ENCODE measurements at regions not wholly inside any gene's neighbourhood (a gene's known extent, or its start where the extent isn't known, plus 50 kb on each side); places are given as distances from the start of the nearest gene placed in this dataset.

DNA sequence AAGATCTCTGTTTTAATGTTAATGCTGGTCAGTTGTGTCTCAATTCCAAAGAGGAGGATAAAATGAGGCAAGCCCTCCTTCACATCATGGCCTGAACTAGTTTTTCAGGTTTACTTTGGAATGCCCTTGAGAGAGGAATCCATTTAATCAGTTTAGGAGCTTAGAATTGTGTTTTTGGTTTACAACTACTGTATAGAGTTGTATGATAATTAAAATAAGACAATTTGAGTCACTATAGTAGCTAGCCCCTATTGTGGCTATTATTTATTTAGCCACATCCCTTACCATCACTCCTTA is 107.8 kb upstream of the PRLR start:
- no peak for TF ChIP-seq SOX5 (CRISPR knock-in tag; IDR thresholded peaks at IDR 0.05; ENCODE audit: borderline replicate concordance)
- TF ChIP-seq FOSL1 (CRISPR knock-in tag; IDR thresholded peaks at IDR 0.05; ENCODE audit: borderline replicate concordance), result no peak
- no peak for TF ChIP-seq ATRX (CRISPR knock-in tag; IDR thresholded peaks at IDR 0.05; ENCODE audit: borderline replicate concordance)
- TF ChIP-seq, protein P1, sequence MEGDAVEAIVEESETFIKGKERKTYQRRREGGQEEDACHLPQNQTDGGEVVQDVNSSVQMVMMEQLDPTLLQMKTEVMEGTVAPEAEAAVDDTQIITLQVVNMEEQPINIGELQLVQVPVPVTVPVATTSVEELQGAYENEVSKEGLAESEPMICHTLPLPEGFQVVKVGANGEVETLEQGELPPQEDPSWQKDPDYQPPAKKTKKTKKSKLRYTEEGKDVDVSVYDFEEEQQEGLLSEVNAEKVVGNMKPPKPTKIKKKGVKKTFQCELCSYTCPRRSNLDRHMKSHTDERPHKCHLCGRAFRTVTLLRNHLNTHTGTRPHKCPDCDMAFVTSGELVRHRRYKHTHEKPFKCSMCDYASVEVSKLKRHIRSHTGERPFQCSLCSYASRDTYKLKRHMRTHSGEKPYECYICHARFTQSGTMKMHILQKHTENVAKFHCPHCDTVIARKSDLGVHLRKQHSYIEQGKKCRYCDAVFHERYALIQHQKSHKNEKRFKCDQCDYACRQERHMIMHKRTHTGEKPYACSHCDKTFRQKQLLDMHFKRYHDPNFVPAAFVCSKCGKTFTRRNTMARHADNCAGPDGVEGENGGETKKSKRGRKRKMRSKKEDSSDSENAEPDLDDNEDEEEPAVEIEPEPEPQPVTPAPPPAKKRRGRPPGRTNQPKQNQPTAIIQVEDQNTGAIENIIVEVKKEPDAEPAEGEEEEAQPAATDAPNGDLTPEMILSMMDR (CRISPR knock-in tag; IDR thresholded peaks at IDR 0.05), result no peak
- no peak for TF ChIP-seq SIN3A (IDR thresholded peaks at IDR 0.05; ENCODE audit: borderline replicate concordance, low read depth, low read length)
- TF ChIP-seq, protein P2, sequence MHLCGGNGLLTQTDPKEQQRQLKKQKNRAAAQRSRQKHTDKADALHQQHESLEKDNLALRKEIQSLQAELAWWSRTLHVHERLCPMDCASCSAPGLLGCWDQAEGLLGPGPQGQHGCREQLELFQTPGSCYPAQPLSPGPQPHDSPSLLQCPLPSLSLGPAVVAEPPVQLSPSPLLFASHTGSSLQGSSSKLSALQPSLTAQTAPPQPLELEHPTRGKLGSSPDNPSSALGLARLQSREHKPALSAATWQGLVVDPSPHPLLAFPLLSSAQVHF (CRISPR knock-in tag; IDR thresholded peaks at IDR 0.05), result no peak
- no peak for TF ChIP-seq ZNF17 (CRISPR knock-in tag; IDR thresholded peaks at IDR 0.05)
- no peak for TF ChIP-seq POLR2AphosphoS2 (IDR thresholded peaks at IDR 0.05; ENCODE audit: low read depth, low read length)
- TF ChIP-seq, protein P3, sequence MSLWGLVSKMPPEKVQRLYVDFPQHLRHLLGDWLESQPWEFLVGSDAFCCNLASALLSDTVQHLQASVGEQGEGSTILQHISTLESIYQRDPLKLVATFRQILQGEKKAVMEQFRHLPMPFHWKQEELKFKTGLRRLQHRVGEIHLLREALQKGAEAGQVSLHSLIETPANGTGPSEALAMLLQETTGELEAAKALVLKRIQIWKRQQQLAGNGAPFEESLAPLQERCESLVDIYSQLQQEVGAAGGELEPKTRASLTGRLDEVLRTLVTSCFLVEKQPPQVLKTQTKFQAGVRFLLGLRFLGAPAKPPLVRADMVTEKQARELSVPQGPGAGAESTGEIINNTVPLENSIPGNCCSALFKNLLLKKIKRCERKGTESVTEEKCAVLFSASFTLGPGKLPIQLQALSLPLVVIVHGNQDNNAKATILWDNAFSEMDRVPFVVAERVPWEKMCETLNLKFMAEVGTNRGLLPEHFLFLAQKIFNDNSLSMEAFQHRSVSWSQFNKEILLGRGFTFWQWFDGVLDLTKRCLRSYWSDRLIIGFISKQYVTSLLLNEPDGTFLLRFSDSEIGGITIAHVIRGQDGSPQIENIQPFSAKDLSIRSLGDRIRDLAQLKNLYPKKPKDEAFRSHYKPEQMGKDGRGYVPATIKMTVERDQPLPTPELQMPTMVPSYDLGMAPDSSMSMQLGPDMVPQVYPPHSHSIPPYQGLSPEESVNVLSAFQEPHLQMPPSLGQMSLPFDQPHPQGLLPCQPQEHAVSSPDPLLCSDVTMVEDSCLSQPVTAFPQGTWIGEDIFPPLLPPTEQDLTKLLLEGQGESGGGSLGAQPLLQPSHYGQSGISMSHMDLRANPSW (CRISPR knock-in tag; IDR thresholded peaks at IDR 0.05; ENCODE audit: borderline replicate concordance), result no peak
- no peak for TF ChIP-seq ZNF138 (CRISPR knock-in tag; IDR thresholded peaks at IDR 0.05; ENCODE audit: low read depth)
- TF ChIP-seq, protein P4, sequence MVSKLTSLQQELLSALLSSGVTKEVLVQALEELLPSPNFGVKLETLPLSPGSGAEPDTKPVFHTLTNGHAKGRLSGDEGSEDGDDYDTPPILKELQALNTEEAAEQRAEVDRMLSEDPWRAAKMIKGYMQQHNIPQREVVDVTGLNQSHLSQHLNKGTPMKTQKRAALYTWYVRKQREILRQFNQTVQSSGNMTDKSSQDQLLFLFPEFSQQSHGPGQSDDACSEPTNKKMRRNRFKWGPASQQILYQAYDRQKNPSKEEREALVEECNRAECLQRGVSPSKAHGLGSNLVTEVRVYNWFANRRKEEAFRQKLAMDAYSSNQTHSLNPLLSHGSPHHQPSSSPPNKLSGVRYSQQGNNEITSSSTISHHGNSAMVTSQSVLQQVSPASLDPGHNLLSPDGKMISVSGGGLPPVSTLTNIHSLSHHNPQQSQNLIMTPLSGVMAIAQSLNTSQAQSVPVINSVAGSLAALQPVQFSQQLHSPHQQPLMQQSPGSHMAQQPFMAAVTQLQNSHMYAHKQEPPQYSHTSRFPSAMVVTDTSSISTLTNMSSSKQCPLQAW (CRISPR knock-in tag; IDR thresholded peaks at IDR 0.05), result no peak
- no peak for TF ChIP-seq NCOR1 (IDR thresholded peaks at IDR 0.05; ENCODE audit: borderline replicate concordance, low read length)
- TF ChIP-seq, protein P5, sequence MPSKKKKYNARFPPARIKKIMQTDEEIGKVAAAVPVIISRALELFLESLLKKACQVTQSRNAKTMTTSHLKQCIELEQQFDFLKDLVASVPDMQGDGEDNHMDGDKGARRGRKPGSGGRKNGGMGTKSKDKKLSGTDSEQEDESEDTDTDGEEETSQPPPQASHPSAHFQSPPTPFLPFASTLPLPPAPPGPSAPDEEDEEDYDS (CRISPR knock-in tag; IDR thresholded peaks at IDR 0.05), result no peak
- TF ChIP-seq EZH2 (conservative IDR thresholded peaks at IDR 0.05; ENCODE audit: low read depth, low read length), result no peak

All from HepG2 (cell line).